GM19455 (cell line): ENCODE measurements at regions not wholly inside any gene's neighbourhood (a gene's known extent, or its start where the extent isn't known, plus 50 kb on each side); places are given as distances from the start of the nearest gene placed in this dataset.

Experiments used
- ATAC-seq: cut with Tn5 transposase; IDR thresholded peaks from one replicate; pipeline ENCODE4 v1.9.1; 2021; ENCODE audit not compliant: unreplicated experiment

DNA sequence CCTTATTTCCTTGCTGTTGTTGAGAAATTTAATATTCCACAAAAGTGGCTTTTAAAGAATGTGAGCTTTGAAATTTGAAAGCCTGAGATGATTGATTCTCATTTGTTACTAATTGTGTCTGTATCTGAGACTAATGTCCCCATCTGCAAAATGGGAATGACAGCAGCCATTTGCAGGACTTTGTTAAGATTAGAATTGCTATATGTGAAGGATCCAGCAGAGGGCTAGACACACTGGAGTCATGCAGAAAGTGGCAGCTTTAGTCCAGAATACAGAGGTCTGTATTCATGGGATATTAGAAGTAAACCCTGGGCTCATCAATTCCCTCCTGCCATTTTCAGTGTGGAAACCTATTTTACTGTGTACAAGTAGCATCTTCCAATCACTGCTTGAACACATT is 296.5 kb upstream of the GYPC start:
- ATAC-seq, result no peak

DNA sequence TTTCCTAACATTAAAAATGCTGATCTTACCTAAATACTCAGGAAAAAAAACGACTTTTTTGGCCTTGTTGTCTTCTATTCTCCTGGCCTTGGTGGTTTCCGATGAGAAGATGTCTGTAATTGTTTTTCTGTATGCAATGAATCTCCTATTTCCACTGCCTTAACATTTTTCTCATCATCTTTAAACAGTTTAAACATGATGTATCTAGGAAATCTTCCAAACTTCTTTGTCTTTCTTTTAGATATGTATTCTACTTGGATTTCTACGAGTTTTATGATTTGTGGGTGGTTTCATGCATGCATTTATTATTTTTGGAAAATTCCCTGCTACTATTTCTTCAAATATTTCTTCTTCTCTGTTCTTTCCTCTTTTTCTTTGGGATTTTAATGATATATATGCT is 288.6 kb upstream of the GYPC start:
- no peak for ATAC-seq

DNA sequence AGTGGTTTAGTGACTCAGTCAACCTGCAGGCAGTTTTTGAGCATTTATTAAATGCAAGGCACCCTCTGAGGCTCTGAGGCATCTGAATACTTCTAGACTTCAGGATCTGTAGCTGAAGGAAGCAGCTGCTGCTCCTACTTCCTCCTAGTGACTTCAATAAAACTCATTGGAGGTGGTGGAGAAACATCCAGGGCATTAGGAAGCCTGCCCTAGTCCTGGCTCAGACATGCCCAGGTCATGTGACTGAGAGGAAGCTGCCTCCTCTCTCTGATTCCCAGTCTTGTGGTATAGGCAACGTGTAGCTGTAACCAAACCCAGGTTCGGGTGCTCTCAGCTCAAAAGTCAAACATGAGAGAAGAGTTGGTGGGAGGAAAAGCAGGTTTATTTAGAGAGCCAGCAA is 287.2 kb upstream of the GYPC start:
- ATAC-seq, result no peak

DNA sequence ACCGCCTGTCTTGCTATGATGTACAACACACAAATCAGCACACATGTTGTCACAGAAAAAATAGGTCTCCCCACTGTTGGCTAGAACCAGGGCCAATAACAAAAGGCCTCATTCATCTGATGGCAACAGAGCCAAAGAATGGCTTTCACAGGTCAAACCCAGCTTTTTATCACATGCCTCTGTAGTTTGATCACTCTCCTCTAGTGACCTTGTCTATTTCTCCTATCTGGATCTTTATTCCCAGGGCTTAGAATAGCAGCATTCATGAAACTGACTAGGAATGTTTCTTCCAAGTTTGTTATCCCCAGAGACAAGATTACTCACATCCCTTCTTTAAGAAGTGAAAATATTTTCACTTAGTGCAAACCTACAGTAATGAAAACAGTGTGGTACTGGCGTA is 285.8 kb upstream of the GYPC start:
- no peak for ATAC-seq

DNA sequence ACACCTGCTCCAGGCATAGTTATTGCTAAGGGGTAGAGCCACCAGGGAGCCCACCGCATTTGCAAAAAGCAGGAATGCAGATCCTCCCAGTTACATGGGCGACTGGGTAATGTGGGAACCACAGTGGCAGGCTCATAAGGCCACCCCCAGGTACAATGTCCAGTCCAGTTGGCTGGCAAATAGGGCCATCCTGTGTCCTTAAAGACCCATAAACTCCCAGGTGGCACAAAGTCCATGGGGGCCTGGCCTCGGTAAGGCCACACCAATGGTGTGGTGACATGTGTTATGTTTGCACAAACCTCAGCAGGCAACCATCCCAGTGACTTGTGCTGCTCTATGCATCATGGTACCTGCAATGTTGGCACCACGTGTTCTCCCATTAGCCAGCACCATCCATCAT is 283.6 kb upstream of the GYPC start:
- ATAC-seq, result no peak

DNA sequence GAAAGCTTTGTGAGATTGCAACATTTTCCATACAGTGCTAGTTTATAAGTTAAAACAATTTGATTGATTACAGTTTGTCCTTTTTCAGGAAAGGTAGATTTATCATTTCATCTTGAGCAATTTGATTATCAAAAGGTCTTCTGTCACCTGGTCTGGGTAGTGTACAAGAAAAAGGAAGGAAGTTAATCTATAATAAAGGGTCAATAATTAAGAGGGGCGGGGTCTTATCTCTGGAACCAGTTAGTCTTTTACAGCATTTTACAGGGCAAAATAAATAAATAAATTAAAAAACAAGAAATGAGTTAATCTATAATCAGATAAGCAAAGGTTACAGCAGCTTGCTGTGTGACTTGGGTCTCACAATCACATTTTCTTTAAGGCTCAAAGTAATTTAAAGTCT is 277.8 kb upstream of the GYPC start:
- no peak for ATAC-seq

DNA sequence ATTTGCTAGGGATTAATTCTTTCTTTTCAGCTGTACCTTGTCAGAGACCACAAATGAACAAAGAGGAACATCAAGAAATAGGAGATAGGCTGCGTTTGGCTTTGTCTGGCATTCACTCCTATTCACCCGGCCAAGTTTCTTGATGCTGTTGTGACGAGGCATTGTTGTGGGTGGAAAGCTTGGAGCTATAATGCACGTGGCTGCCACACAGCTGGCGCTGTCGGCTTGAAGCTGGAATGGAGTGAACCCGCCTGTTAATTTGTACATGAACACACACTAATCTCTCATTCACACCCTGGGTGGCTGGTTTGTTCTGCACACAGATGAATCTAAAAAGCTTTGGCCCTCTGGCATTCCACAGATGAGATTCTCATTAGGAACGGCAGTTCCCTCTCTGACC is 274.9 kb upstream of the GYPC start:
- no peak for ATAC-seq

DNA sequence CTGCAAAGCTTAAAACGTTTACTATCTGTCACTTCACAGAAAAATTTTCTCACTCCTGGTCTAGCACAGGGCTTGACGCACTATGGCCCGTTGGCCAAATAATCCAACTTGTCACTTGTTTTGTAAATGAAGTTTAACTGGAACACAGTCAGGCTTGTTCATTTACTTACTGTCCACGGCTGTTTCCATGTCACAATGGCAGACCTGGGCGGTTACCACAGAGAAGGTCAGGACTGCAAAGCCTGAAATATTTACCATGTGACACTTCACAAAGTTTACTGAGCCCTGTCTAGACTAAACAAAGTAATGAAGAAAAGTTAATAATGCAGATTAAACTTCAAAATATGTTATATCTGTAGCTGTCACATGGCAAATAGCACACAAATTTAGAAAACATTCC is 273.0 kb upstream of the GYPC start:
- ATAC-seq, result no peak

DNA sequence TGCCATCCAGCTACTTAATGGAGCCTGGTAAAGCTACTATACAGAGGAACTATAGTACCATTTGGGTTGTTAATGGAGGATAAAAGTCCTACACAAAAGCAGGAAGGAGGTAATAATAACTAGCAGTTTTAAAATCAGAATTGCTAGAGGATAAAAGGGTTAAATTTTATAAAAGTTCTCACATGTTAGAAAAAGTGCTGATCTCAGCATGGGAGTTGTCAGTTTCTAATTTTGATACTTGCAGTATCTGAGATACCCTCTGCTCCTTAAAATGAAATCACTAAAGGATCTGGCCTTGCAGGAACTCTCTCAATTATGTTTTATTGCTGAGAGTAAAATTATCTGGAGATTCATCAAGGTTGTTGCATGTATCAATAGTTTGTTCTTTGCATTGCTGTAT is 272.2 kb upstream of the GYPC start:
- no peak for ATAC-seq

DNA sequence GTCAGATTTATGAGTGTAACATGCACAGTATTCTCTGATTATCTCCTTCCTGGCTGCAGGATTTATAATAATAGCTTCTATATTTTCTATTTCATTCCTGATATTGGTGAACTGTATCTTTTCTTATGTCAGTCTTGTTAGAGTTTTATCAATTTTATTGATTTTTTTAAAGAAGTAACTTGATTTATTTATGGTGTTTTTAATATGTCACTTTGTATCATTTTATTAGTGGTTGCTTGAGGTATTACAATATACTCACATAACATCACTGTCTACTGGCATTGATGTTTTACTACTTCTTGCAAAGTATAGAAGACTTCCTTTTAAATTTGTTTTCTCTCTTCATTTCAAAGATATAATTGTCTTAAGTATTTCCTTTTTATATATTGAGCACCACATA is 270.5 kb upstream of the GYPC start:
- no peak for ATAC-seq

DNA sequence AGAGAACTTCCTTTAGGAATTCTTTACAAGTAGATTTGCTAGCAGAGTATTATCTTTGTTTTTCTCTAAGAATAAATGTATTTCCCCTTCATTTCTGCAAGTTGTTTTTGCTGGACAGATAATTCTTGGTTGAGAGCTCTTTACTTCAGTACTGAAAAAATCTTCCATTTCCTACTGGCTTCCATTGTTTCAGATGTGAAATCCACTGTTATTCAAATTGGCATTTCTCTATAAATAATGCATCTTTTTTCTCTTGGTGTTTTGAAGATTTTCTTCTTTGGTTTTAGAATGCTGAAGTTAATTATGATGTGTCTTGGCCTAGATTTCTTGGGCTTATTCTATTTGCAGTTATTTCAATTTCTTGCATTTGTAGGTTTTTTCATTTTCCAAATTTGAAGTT is 270.0 kb upstream of the GYPC start:
- ATAC-seq, result no peak

DNA sequence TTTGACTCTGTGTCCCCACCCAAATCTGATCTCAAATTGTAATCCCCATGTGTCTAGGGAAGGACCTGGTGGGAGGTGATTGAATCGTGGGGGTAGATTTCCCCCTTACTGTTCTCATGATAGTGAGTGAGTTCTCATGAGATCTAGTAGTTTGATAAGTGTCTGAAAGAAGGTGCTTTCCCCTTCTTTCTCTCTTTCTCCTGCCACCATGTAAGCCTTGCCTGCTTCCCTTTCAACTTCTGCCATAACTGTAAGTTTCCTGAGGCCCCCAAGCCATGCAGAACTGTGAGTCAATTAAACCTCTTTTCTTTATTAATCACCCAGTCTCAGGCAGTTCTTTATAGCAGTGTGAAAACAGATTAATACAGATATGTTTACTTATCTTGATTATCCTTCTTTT is 266.5 kb upstream of the GYPC start:
- no peak for ATAC-seq

DNA sequence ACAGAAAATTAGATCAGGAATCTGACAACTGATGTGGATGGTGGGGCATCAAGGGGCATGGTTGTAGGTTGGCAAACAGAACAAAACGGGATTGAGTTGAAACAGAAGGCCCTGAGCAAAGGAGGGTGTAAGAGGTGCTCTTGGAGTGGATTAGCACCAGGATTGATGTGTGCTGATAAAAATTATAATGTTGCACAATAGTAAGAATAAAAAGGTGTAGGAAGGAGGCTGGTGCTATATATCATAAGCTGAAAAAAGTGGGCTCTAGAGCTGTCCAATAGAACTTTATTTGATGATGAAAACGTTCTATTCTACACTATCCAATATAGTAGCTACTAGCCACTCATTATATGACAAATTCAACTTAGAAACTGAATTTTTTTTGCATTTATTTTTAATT is 263.1 kb upstream of the GYPC start:
- ATAC-seq, result no peak

DNA sequence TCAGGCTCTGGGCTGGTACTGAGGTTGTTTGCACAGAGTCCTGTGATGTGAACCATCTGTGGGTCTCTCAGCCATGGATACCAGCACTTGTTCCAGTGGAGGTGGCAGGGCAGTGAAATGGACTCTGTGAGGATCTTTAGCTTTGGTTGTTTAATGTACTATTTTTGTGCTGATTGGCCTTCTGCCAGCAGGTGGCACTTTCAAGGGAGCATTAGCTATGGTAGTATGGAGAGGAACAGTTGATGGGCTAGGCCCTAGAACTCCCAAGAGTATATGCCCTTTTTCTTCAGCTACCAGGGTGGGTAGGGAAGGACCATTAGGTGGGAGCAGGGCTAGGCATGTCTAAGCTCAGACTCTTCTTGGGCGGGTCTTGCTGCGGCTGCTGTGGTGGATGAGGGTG is 257.0 kb upstream of the GYPC start:
- no peak for ATAC-seq

DNA sequence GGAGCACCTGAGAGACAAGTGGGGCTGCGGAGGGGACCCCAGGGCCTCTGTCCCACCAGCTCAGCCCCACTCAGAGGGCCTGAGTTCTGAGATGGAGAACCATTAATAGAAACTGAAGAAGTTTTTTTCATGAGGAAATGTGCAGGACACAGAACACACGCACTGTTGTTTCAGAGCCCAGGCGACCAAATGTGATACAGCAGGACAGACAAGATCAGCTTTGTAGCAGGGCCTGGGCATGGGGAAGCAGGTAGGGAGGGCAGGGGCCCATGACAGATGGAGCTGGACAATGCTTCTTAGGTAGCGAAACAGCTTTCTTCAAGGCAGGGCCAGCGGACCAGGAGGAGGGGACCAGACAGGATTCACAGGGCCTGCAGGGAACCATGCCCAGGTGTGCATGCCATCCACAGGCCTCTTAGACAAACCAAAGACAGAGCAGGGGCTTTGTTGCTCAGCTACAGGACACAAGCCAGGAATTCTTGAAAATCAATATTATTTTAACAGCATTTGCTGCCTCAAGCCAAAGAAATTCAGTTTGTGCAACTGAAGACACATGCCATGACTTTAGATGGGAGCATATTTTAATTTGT is 252.8 kb upstream of the GYPC start:
- no peak for ATAC-seq

DNA sequence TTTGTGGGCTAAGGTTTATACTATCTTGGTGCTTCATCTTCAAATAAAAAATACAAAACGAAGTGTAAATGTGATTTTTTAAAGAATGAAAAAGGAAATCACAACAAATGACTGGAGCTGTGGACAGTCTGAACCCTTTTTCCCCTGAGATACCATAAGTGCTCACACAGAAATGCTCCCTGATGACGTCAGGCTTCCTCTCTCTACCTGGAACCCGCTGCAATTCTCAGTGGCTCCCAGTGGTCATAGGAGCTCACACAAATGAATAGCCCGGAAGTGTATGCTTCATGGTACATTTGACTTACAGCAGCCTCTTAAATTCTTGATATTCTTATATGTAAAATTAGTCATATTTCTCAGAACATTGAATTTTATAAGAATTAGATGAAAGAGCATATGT is 249.7 kb upstream of the GYPC start:
- no peak for ATAC-seq

DNA sequence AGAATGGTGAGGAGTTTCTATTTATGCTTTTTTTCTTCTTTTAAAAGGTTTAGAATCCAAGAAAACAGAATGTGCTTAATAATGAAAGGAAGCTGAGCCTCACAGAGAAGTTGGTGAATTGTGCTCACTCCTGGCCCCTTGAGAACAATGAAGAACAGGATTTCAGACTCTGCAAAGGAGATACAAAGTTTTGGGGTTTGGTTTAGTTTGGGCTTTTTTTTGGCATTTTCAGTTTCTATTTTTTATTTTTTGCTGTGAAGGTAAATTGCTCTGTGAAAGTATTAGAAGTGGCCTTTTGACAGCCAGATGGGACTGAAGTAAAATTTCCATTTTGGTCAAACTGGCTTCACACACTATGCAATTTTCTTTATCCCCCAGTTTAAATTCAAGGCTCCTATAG is 247.3 kb upstream of the GYPC start:
- no peak for ATAC-seq

DNA sequence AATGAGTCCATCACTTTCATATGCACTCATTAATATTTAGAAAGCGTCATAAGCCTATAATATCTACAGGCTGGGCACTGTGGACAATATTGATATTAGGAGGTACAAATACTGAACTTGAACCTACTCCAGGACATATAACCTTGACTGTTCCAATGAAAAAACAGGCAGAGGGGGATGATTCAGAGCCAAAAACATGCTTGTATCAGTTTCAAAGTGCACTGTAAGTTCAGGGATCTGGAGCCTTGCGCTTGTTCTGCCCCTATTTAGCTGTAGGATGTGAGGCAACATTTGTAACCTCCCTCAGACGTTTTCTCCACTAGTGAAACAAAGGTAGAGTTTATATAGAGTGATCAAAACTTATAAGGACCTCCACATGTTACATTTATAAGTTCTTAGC is 246.1 kb upstream of the GYPC start:
- no peak for ATAC-seq

DNA sequence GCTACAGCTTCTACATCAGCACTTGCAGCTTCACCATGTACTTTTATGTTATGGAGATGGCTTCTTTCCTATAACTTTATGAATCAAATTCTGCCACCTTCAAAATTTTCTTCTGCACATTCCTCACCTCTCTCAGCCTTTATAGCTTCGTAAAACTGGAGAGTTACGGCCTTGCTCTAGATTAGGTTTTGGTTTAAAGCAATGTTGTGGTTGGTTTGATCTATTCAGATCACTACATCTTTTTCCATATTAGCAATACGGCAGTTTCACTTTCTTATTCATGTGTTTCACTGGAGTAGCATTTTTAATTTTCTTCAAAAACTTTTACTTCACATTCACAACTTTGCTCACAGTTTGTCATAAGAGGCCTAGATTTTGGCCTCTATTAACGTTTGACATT is 242.9 kb upstream of the GYPC start:
- ATAC-seq, result no peak

DNA sequence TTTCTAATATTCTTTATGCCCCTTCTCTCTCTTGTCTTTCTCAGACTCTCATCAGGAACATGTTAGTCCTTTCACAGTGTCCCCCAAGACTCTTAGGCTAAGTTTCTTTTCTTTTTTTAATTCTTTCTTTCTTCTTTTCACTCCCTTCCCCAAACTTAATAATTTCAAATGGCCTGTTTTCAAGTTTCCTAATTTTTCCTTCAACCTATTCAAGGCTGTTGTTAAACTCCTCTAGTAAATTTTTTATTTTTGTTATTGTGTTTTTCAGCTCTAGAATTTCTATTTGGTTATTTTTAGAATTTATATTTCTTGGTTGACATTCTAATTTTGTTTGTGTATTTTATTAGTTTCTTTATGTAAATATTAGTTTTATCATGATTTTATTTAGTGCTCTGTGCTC is 236.6 kb upstream of the GYPC start:
- ATAC-seq, result no peak

DNA sequence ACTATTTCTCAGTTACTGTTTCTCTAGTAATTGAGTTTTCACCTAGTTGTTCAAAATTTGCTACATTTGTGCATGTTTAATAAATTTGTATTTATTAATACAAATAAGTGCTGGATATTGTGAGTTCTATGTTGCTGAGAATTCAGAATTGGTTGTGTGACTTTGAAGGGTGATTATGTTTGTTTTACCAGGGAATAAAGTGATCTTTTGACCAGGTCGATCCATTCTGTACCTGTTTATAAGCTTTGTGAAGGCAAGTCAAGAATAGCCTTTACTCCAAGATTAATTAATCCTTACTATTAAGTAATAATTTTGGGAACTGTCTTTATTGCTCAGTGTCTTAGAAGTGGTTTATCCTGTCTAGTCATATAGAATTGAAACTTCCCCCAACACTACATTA is 230.0 kb upstream of the GYPC start:
- ATAC-seq, result no peak

DNA sequence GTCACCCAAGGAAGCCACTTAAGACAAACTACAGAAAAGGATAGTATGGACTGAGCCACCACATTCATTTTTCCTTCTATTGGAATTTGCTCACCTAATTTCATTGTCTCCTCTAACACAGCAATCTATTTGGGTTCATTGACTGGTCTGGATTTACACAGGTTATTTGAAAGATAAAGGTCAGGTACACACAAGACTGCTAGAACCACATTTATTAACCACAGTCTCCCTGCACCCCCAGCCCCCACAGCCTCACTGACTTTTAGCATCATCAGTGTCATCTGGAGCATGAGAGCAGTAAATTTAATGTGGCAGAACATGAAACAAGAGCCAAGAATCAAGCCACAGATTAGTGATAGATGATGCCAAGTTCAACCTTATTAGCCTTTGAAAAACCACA is 226.9 kb upstream of the GYPC start:
- no peak for ATAC-seq

DNA sequence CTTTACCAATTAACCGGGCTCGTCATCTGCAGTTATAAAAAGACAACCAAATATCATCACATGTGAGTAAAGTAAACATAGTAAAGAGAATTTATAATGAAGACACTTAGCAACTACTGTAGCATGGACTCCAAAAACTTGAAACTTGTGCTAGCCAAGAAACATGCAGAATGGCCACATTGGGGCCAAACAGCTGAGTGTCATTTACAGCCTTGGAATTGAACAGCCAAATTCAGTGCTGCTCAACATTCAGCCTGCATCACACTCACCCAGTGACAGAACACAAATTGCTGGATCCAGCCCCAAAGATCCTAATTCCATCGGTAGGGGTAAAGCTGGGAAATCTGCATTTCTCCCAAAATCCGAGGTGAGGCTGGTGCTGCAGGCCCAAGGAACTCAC is 224.8 kb upstream of the GYPC start:
- no peak for ATAC-seq

DNA sequence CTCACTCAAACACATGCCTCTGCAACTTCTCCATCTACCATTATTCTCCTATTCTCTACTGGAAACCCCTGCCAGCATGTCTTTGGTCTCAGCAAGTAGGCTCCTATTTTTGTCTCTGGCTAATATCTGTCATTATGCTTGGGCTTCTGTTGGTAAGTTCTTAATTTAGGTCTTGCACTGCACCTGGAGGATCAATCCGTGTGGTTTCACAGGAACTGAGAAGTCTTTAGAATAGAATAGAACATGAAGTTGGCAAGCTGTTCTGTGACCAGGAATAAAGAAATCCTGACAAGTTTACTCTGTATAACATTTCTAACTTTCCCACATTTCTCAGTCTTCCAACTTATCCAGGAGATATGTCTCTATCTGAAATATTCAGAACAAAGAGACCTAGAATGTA is 219.5 kb upstream of the GYPC start:
- ATAC-seq, result no peak
